Nephron (organoid): ENCODE measurements at regions not wholly inside any gene's neighbourhood (a gene's known extent, or its start where the extent isn't known, plus 50 kb on each side); places are given as distances from the start of the nearest gene placed in this dataset.
"Not testable (repeated sequence)": the region's sequence is repeated elsewhere in the genome, so short reads cannot be mapped to it uniquely, and the experiment has no call there.

Experiments used
- H3K27ac Mint-ChIP-seq, 3 experiments: 2 replicates each; pipeline ENCODE4 v1.8.0; 2020; ENCODE audit warnings: mixed read lengths in 3 of 3, mild to moderate bottlenecking in 2 of 3, moderate library complexity in 1 of 3
- H3K27me3 Mint-ChIP-seq: 2 replicates; pipeline ENCODE4 v1.8.0; 2021; ENCODE audit warnings: low read depth, mild to moderate bottlenecking, moderate library complexity, mixed read lengths
- H3K36me3 Mint-ChIP-seq: 2 replicates; pipeline ENCODE4 v1.8.0; 2020; ENCODE audit warnings: low read depth, mixed read lengths
- H3K4me1 Mint-ChIP-seq: 2 replicates; pipeline ENCODE4 v1.8.0; 2020; ENCODE audit warnings: mixed read lengths
- H3K4me3 Mint-ChIP-seq, 3 experiments: 2 replicates each; pipeline ENCODE4 v1.8.0; 2020; ENCODE audit warnings: mild to moderate bottlenecking in 3 of 3, mixed read lengths in 3 of 3, moderate library complexity in 2 of 3
- H3K9me3 Mint-ChIP-seq: 2 replicates; pipeline ENCODE4 v1.8.0; 2020; ENCODE audit warnings: mixed read lengths
- CTCF ChIP-seq, 3 experiments: fragments of 200-600 bp; sonication (generic); IDR thresholded peaks; one replicate each; pipeline ENCODE4 v1.5.0; 2021; ENCODE audit warnings: antibody characterized with exemption in 3 of 3; ENCODE audit not compliant: unreplicated experiment in 3 of 3

GRCh38 chr2:185279999-185280398 lies 458.6 kb upstream of the FSIP2 start:
- Mint-ChIP-seq H3K9me3 (no peaks in the 10 kb centered on the region), H3K27ac (no peak overlapping the region), H3K27me3 (no peaks in the 10 kb centered on the region), H3K36me3 (no peaks in the 10 kb centered on the region), H3K4me3 (no peak overlapping the region), H3K4me1 (no peaks in the 10 kb centered on the region)
- peak; percentile 57 to 73 (median 58) for TF ChIP-seq CTCF (IDR thresholded peaks at IDR 0.05; ENCODE audit: unreplicated experiment in 3 of 3)

GRCh38 chr2:185284696-185285095 lies 453.9 kb upstream of the FSIP2 start:
- no peak overlapping the region for H3K27ac Mint-ChIP-seq
- H3K36me3 Mint-ChIP-seq = no peaks in the 10 kb centered on the region
- peaks cover 3% of the 10 kb centered on the region for H3K27me3 Mint-ChIP-seq
- no peaks in the 10 kb centered on the region for H3K9me3 Mint-ChIP-seq
- no peaks in the 10 kb centered on the region for H3K4me1 Mint-ChIP-seq
- H3K4me3 Mint-ChIP-seq = no peak overlapping the region
- no peak for TF ChIP-seq CTCF (IDR thresholded peaks at IDR 0.05; ENCODE audit: unreplicated experiment in 3 of 3)

- Mint-ChIP-seq H3K9me3 (peaks cover 11% of the 10 kb centered on the region), H3K27me3 (peaks cover 11% of the 10 kb centered on the region)
- not testable (repeated sequence) for H3K36me3 Mint-ChIP-seq, H3K27ac Mint-ChIP-seq, H3K4me1 Mint-ChIP-seq, H3K4me3 Mint-ChIP-seq
These were observed 448.6 kb upstream of the FSIP2 start for GRCh38 chr2:185290012-185290411.

- no peaks in the 10 kb centered on the region for H3K4me1 Mint-ChIP-seq
- peaks cover 15% of the 10 kb centered on the region for H3K27me3 Mint-ChIP-seq
- TF ChIP-seq CTCF (IDR thresholded peaks at IDR 0.05; ENCODE audit: unreplicated experiment in 3 of 3) = peak; percentile 77 to 79 (median 78)
- no peak overlapping the region for H3K4me3 Mint-ChIP-seq
- H3K27ac Mint-ChIP-seq = no peak overlapping the region
- peaks cover 11% of the 10 kb centered on the region for H3K9me3 Mint-ChIP-seq
- H3K36me3 Mint-ChIP-seq = no peaks in the 10 kb centered on the region
These were observed 447.5 kb upstream of the FSIP2 start for GRCh38 chr2:185291035-185291647.

GRCh38 chr2:185299867-185300266 lies 438.7 kb upstream of the FSIP2 start:
- no peak overlapping the region for H3K27ac Mint-ChIP-seq
- H3K4me3 Mint-ChIP-seq = no peak overlapping the region
- H3K27me3 Mint-ChIP-seq = peaks cover 4% of the 10 kb centered on the region
- TF ChIP-seq CTCF (IDR thresholded peaks at IDR 0.05; ENCODE audit: unreplicated experiment in 3 of 3) = no peak
- no peaks in the 10 kb centered on the region for H3K4me1 Mint-ChIP-seq
- H3K9me3 Mint-ChIP-seq = no peaks in the 10 kb centered on the region
- no peaks in the 10 kb centered on the region for H3K36me3 Mint-ChIP-seq

- Mint-ChIP-seq H3K4me3 (no peak overlapping the region), H3K27me3 (no peaks in the 10 kb centered on the region), H3K9me3 (no peaks in the 10 kb centered on the region), H3K27ac (no peak overlapping the region), H3K36me3 (no peaks in the 10 kb centered on the region), H3K4me1 (no peaks in the 10 kb centered on the region)
- no peak for TF ChIP-seq CTCF (IDR thresholded peaks at IDR 0.05; ENCODE audit: unreplicated experiment in 3 of 3)
These were observed 432.5 kb upstream of the FSIP2 start for GRCh38 chr2:185306119-185306518.
